GM19328 (cell line): ENCODE measurements at regions not wholly inside any gene's neighbourhood (a gene's known extent, or its start where the extent isn't known, plus 50 kb on each side); places are given as distances from the start of the nearest gene placed in this dataset.

Experiments used
- ATAC-seq: cut with Tn5 transposase; IDR thresholded peaks from one replicate; pipeline ENCODE4 v1.9.1; 2021; ENCODE audit warnings: mild to moderate bottlenecking, moderate library complexity; ENCODE audit not compliant: unreplicated experiment

- no peak for ATAC-seq
Measured at GRCh38 chr5:103428923-103429322, 133.7 kb downstream of the NUDT12 start.

DNA sequence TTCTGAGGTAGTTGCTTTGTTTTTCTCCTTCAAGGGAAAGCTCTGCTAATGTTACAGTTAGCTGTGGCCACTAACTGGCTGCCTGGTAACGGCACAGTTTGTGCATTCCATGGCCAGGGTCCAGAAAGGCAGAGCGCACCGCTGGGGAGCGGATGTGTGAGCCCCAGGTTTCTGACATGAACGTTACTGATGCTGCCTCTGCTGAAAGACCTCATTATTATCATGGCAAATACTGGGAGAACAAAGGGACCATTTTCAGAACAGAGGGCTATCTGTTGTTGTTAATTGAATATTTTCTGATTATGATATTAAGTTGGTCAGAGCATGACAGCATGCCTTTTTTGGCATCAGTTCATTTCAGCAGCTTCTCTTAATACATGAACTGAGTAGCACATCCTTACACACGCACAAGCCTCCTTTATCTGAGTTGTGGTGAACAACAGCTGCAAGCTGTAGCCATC lies 134.1 kb downstream of the NUDT12 start:
- no peak for ATAC-seq

DNA sequence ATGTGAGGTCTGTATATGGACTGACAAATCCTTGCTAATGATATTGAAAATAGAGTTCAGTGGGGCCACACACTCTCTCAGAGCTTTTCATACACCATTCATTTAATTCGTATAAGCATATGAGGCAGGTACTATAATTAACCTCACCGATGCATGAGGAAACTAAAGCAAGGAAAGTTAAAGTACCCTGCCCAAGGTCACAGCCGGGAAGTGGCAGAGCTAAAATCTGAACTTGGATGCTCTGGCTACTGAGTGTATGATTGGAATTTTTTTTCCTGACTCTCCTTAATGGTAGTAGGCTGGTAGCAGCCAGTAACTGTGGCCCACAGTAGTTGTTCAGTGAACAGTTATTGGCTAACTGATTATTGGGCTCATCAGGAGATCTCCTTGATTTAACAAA lies 135.3 kb downstream of the NUDT12 start:
- no peak for ATAC-seq

- ATAC-seq = no peak
Measured at GRCh38 chr5:103425686-103426454, 136.7 kb downstream of the NUDT12 start.

DNA sequence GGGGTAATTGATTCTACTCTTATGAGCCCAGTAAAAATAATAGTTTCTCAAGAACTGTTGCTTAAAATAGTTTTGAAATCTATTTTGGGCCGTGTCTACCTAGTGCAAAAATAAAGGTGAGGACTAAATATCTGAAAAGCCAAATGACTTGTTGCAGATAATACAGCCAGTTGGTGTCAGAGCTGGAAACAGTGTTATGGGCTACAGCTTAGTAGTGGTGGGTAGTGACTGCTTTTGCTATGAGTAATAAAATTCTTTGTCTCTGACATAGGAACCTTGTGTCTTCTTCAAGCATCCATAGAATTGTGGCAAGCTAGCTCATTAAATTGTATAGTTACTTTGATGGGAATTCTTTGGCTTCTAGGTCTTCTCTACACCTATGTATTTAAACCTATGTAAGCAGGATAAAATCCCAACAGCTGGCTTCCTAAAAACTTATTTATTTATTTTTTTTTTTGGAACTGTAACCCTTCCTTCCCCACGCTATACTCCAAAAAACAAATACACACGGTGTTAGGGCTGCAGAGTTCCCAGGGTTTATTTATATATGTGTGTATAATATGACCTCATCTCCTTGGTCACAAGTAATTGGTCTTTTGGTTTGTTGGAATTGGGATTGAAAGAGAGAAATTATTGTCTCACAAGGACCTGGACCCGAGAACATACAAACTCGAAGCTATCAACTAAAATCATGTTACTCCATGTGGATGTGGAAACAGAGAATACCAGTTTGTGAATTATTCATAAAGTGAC lies 138.0 kb downstream of the NUDT12 start:
- ATAC-seq = no peak

DNA sequence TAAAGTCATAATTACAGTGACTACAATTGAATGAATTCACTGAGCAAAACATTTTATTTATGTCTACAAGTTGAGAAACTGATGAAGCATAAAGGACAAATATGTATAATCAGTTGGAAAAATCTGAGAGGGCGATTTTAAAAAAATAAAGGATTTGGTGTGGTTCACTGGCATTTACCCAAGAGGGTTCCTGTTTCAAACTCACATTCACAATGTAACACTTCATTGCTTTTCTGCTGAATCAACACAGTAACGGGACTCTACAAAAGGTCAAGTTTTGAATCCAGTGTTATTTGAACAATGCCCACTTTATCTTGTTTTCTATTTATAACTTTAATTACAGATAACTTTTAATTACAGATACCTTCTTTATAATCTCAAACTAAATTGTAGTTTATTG lies 138.6 kb downstream of the NUDT12 start:
- no peak for ATAC-seq

GRCh38 chr5:103422756-103423155 lies 139.8 kb downstream of the NUDT12 start:
- ATAC-seq = no peak

- no peak for ATAC-seq
Measured at GRCh38 chr5:103414604-103415003, 148.0 kb downstream of the NUDT12 start.

DNA sequence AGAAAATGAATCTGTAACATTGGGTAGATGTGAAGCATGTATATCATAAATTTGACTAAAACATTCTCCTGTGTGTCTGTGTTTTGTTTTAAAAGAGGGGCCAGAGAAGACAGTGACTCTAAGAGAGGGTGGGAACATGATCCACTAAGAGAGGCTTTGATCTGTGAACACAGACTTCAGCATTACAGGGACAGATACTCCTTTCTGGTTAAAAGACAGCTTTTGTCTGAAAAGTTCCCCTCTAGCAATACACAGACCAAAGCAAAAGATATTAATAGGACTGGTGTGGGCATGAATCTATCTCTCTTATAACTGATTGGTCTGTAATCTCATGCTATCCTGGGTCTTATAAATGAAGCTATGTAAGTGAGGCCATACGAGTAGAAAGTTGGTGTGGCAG lies 150.9 kb downstream of the NUDT12 start:
- no peak for ATAC-seq

- ATAC-seq = peak; percentile 97
Measured at GRCh38 chr5:103410172-103410571, 151.6 kb downstream of the MACIR start.

GRCh38 chr5:103409013-103409670 lies 150.6 kb downstream of the MACIR start:
- no peak for ATAC-seq

- no peak for ATAC-seq
Measured at GRCh38 chr5:103408408-103408807, 149.8 kb downstream of the MACIR start.

DNA sequence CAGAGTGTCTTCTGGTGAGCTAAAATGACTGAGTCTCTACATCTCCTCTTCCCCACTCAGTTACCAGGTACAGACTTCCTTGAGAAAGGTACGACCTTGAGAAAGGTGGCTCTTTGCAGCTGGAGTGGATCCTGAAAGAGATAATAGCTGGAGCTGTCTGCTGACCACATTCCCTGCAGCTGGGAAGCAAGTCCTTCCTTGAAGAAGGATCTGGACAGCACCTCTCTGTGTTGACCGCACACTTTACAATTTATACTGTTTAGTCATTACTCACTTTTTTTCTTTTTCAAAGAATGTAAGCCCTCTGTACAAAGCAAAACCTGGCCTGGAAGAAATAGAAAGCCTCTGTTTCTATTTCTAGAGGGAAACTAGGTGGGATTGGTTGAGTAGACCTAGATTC lies 148.8 kb downstream of the MACIR start:
- ATAC-seq = no peak

GRCh38 chr5:103404483-103404882 lies 145.9 kb downstream of the MACIR start:
- ATAC-seq = no peak

GRCh38 chr5:103402851-103403250 lies 144.3 kb downstream of the MACIR start:
- ATAC-seq = no peak

DNA sequence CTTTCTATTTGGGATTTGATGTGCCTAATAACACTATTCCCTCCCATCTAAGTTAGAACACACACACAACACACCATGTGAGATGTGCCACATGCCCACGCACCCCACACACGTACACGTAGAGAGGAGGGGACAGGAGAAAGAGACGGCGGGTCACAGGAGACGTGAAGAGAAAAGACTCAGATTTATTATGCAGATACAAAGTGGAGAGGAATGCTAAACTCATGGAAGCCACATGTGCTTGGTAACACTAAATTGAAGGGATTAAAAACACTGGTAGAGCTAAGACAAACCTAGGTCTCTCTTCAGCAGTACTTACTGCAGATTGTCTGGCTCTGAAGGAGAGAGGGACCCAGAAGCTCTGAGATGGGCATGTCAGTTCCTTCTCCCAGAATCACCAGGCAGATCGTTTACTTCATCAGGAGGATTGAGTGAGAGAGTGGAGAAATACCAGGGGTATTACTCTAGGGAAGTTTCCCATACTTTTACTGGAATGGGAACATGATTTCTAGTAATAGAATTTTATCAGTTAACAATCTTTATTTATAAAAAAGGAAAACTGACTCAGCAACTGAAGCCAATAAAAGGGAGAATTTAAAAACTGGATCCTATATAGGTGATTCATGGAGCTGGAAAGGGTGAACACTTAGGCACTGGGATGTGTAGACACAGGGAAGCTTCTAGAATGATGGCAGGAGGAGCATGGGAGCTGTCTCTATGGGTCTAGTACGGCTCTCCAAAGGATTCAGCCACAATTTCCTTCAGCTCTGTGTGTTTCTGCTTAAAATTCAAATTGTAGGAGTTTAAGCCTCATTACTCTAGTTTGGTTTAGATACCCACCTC lies 139.4 kb downstream of the MACIR start:
- no peak for ATAC-seq

- ATAC-seq = no peak
Measured at GRCh38 chr5:103394676-103395075, 136.1 kb downstream of the MACIR start.

- no peak for ATAC-seq
Measured at GRCh38 chr5:103393101-103393754, 134.7 kb downstream of the MACIR start.

DNA sequence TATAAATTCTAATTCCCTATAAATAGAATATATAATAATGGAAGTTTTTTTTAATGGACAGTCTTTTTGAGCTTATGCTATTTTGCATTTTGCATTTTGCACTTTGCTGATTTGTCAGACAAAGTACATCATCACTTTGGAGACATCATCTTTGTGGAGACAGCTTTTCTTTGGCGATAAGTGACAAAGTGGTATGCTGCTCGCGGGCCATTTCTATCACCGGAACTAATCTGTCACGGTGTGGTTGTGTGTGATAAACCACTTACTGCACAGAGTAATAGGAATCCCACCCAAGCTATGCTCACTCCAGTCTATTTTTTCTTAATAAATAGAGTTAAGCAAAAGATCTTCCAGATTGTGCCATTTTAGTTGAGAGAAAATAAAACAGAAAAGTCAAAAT lies 133.1 kb downstream of the MACIR start:
- no peak for ATAC-seq

GRCh38 chr5:103389846-103390245 lies 131.3 kb downstream of the MACIR start:
- ATAC-seq = no peak
